ENCODE measurements at regions not wholly inside any gene's neighbourhood (a gene's known extent, or its start where the extent isn't known, plus 50 kb on each side); places are given as distances from the start of the nearest gene placed in this dataset.

GRCh38 chr13:65855242-65855805, 1374.8 kb downstream of the PCDH9 start:
- H3K27ac ChIP-seq (ENCODE audit: low read depth), result no peak overlapping the region
- H3K79me2 ChIP-seq (replicated peaks; ENCODE audit: insufficient read depth), result no peaks in the 10 kb centered on the region
- no peak overlapping the region for H3K4me3 Mint-ChIP-seq
- peaks cover 3% of the 10 kb centered on the region; the same call in 1 of the 3 replicates for H3K4me1 Mint-ChIP-seq
- ATAC-seq (no peak), DNase-seq (ENCODE audit: low spot score) (no peak)
- H3K4me2 ChIP-seq, result no peak overlapping the region
- no peaks in the 10 kb centered on the region for H3K4me1 ChIP-seq (ENCODE audit: insufficient read depth)
- no peaks in the 10 kb centered on the region for H3K27me3 Mint-ChIP-seq (ENCODE audit: insufficient read depth, low read depth, poor library complexity)
- TF ChIP-seq, protein P1, sequence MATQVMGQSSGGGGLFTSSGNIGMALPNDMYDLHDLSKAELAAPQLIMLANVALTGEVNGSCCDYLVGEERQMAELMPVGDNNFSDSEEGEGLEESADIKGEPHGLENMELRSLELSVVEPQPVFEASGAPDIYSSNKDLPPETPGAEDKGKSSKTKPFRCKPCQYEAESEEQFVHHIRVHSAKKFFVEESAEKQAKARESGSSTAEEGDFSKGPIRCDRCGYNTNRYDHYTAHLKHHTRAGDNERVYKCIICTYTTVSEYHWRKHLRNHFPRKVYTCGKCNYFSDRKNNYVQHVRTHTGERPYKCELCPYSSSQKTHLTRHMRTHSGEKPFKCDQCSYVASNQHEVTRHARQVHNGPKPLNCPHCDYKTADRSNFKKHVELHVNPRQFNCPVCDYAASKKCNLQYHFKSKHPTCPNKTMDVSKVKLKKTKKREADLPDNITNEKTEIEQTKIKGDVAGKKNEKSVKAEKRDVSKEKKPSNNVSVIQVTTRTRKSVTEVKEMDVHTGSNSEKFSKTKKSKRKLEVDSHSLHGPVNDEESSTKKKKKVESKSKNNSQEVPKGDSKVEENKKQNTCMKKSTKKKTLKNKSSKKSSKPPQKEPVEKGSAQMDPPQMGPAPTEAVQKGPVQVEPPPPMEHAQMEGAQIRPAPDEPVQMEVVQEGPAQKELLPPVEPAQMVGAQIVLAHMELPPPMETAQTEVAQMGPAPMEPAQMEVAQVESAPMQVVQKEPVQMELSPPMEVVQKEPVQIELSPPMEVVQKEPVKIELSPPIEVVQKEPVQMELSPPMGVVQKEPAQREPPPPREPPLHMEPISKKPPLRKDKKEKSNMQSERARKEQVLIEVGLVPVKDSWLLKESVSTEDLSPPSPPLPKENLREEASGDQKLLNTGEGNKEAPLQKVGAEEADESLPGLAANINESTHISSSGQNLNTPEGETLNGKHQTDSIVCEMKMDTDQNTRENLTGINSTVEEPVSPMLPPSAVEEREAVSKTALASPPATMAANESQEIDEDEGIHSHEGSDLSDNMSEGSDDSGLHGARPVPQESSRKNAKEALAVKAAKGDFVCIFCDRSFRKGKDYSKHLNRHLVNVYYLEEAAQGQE (IDR thresholded peaks at IDR 0.05; ENCODE audit: unreplicated experiment), result no peak
- no peak for TF ChIP-seq EZH2phosphoT487 (IDR thresholded peaks at IDR 0.05; ENCODE audit: unreplicated experiment)
- TF ChIP-seq, protein P2, sequence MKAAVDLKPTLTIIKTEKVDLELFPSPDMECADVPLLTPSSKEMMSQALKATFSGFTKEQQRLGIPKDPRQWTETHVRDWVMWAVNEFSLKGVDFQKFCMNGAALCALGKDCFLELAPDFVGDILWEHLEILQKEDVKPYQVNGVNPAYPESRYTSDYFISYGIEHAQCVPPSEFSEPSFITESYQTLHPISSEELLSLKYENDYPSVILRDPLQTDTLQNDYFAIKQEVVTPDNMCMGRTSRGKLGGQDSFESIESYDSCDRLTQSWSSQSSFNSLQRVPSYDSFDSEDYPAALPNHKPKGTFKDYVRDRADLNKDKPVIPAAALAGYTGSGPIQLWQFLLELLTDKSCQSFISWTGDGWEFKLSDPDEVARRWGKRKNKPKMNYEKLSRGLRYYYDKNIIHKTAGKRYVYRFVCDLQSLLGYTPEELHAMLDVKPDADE (IDR thresholded peaks at IDR 0.05), result no peak
- no peak for TF ChIP-seq ZNF331 (CRISPR knock-in tag; IDR thresholded peaks at IDR 0.05; ENCODE audit: low read depth)
- no peak for TF ChIP-seq CREB1 (CRISPR knock-in tag; IDR thresholded peaks at IDR 0.05; ENCODE audit: low read depth)
- no peak for TF ChIP-seq JUNB (IDR thresholded peaks at IDR 0.05; ENCODE audit: unreplicated experiment)
- TF ChIP-seq ZNF462 (CRISPR knock-in tag; IDR thresholded peaks at IDR 0.05), result no peak
- no peak for TF ChIP-seq STAT1 (IDR thresholded peaks at IDR 0.05; ENCODE audit: unreplicated experiment)
- no peak for TF ChIP-seq ZNF114 (CRISPR knock-in tag; IDR thresholded peaks at IDR 0.05)
- no peak for TF ChIP-seq POLR2AphosphoS5 (IDR thresholded peaks at IDR 0.05; ENCODE audit: low read depth)
- TF ChIP-seq EZH2 (IDR thresholded peaks at IDR 0.05; ENCODE audit: low read depth, unreplicated experiment), result no peak
- TF ChIP-seq, protein P3, sequence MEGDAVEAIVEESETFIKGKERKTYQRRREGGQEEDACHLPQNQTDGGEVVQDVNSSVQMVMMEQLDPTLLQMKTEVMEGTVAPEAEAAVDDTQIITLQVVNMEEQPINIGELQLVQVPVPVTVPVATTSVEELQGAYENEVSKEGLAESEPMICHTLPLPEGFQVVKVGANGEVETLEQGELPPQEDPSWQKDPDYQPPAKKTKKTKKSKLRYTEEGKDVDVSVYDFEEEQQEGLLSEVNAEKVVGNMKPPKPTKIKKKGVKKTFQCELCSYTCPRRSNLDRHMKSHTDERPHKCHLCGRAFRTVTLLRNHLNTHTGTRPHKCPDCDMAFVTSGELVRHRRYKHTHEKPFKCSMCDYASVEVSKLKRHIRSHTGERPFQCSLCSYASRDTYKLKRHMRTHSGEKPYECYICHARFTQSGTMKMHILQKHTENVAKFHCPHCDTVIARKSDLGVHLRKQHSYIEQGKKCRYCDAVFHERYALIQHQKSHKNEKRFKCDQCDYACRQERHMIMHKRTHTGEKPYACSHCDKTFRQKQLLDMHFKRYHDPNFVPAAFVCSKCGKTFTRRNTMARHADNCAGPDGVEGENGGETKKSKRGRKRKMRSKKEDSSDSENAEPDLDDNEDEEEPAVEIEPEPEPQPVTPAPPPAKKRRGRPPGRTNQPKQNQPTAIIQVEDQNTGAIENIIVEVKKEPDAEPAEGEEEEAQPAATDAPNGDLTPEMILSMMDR (conservative IDR thresholded peaks at IDR 0.05; ENCODE audit: low read depth in 2 of 2), result no peak
- no peak for TF ChIP-seq NANOG (IDR thresholded peaks at IDR 0.05; ENCODE audit: borderline replicate concordance)
- H3K27me3 ChIP-seq (ENCODE audit: insufficient read depth), result no peaks in the 10 kb centered on the region
- no peaks in the 10 kb centered on the region for H3K36me3 ChIP-seq (ENCODE audit: insufficient read depth)
- H3K4me3 ChIP-seq, result no peak overlapping the region
- no peaks in the 10 kb centered on the region for H4K20me1 ChIP-seq (replicated peaks; ENCODE audit: insufficient read depth)
- H3K9me2 ChIP-seq (ENCODE audit: insufficient read depth), result no peaks in the 10 kb centered on the region
- H3K9me3 Mint-ChIP-seq, result no peaks in the 10 kb centered on the region
- H3K27ac Mint-ChIP-seq, result no peak overlapping the region
- no peaks in the 10 kb centered on the region for H3F3A ChIP-seq (replicated peaks; ENCODE audit: low read depth)
- no peak overlapping the region for H2AFZ ChIP-seq
- H3K36me3 Mint-ChIP-seq (ENCODE audit: low read depth), result no peaks in the 10 kb centered on the region

Measured in GM23338 (cell line).